Inflammatory macrophage treated with lipopolysaccharide for 1 hour (primary cell): ENCODE measurements at regions not wholly inside any gene's neighbourhood (a gene's known extent, or its start where the extent isn't known, plus 50 kb on each side); places are given as distances from the start of the nearest gene placed in this dataset.
A peak's percentile ranks its signal among the peaks of the same experiment; 100 is the strongest.

Experiments
- DNase-seq, 2 donors: peaks; one replicate each; pipeline ENCODE4 v3.0.0-alpha.2; 2020 to 2022

GRCh38 chr11:116234989-116235568 is 537.7 kb downstream of the BUD13 start:
- DNase-seq = no peak

GRCh38 chr11:116233561-116233960 is 539.2 kb downstream of the BUD13 start:
- DNase-seq = no peak

- no peak for DNase-seq
These were observed 540.4 kb downstream of the BUD13 start for GRCh38 chr11:116232364-116232828.

GRCh38 chr11:116231543-116231942 is 541.2 kb downstream of the BUD13 start:
- DNase-seq = no peak

GRCh38 chr11:116230438-116230837 is 542.3 kb downstream of the BUD13 start:
- no peak for DNase-seq

- no peak for DNase-seq
These were observed 543.4 kb downstream of the BUD13 start for GRCh38 chr11:116229236-116229970.

GRCh38 chr11:116226731-116227130 is 546.1 kb downstream of the BUD13 start:
- DNase-seq = no peak

GRCh38 chr11:116225784-116226585 is 546.8 kb downstream of the BUD13 start:
- no peak for DNase-seq

GRCh38 chr11:116225236-116225635 is 547.6 kb downstream of the BUD13 start:
- DNase-seq = no peak

GRCh38 chr11:116224889-116225200 is 547.9 kb downstream of the BUD13 start:
- no peak for DNase-seq

GRCh38 chr11:116224154-116224888 is 548.5 kb downstream of the BUD13 start:
- DNase-seq = peak; percentile 14 to 62

GRCh38 chr11:116221351-116221750 is 551.4 kb downstream of the BUD13 start:
- DNase-seq = no peak

- DNase-seq = no peak
These were observed 553.6 kb downstream of the BUD13 start for GRCh38 chr11:116219171-116219635.

GRCh38 chr11:116217441-116217840 is 555.3 kb downstream of the BUD13 start:
- DNase-seq = no peak

GRCh38 chr11:116217006-116217405 is 555.8 kb downstream of the BUD13 start:
- DNase-seq = peak; percentile 24 to 64

- DNase-seq = no peak
These were observed 557.2 kb downstream of the BUD13 start for GRCh38 chr11:116215471-116216113.

- no peak for DNase-seq
These were observed 561.6 kb downstream of the BUD13 start for GRCh38 chr11:116211147-116211546.

GRCh38 chr11:116210663-116211062 is 562.1 kb downstream of the BUD13 start:
- DNase-seq = no peak

- DNase-seq = no peak
These were observed 563.5 kb downstream of the BUD13 start for GRCh38 chr11:116209255-116209654.

- no peak for DNase-seq
These were observed 565.2 kb downstream of the BUD13 start for GRCh38 chr11:116207421-116208141.

- DNase-seq = no peak
These were observed 565.8 kb downstream of the BUD13 start for GRCh38 chr11:116207019-116207418.

GRCh38 chr11:116202922-116203321 is 569.9 kb downstream of the BUD13 start:
- no peak for DNase-seq
